ENCODE measurements at regions not wholly inside any gene's neighbourhood (a gene's known extent, or its start where the extent isn't known, plus 50 kb on each side); places are given as distances from the start of the nearest gene placed in this dataset.

- H3K27ac ChIP-seq = no peak overlapping the region
- H3K4me1 ChIP-seq = no peaks in the 10 kb centered on the region
- no peak overlapping the region for H3K9ac ChIP-seq
- H3K79me2 ChIP-seq = no peaks in the 10 kb centered on the region
- no peak overlapping the region for H3K4me2 ChIP-seq (ENCODE audit: low read length)
- H3K36me3 ChIP-seq (ENCODE audit: control insufficient read depth, insufficient read depth, low read length) = no peaks in the 10 kb centered on the region
- no peak overlapping the region for H3K4me3 ChIP-seq (ENCODE audit: low read depth, low read length)
- no peaks in the 10 kb centered on the region for H3K9me3 ChIP-seq (ENCODE audit: control insufficient read depth, low read length)
- TF ChIP-seq, protein P1, sequence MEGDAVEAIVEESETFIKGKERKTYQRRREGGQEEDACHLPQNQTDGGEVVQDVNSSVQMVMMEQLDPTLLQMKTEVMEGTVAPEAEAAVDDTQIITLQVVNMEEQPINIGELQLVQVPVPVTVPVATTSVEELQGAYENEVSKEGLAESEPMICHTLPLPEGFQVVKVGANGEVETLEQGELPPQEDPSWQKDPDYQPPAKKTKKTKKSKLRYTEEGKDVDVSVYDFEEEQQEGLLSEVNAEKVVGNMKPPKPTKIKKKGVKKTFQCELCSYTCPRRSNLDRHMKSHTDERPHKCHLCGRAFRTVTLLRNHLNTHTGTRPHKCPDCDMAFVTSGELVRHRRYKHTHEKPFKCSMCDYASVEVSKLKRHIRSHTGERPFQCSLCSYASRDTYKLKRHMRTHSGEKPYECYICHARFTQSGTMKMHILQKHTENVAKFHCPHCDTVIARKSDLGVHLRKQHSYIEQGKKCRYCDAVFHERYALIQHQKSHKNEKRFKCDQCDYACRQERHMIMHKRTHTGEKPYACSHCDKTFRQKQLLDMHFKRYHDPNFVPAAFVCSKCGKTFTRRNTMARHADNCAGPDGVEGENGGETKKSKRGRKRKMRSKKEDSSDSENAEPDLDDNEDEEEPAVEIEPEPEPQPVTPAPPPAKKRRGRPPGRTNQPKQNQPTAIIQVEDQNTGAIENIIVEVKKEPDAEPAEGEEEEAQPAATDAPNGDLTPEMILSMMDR (IDR thresholded peaks at IDR 0.05) = no peak
- H3K27me3 ChIP-seq (ENCODE audit: control insufficient read depth, insufficient read depth, low read length) = no peaks in the 10 kb centered on the region
- no peak overlapping the region for H2AFZ ChIP-seq
Observed at GRCh38 chr2:199697469-199697868, 153.5 kb downstream of the FTCDNL1 start.

DNA sequence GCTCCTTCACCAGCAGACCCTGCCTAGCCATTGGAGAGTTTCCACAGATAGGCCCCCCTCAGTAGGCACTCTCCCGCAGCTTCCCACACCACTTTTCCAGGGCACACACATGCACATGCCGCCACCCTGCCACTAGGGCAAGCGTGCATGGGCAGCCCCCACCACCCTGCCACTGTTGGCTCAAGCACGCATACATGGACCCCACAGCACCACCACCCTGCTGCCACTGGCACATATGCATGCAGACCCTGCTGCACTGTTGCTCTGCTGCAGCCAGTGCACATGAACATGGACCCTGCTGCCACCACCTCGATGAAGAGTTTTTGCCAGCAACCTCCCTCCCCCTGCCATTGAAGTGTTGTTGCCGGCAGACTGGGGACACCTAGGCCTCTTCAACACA lies 154.9 kb downstream of the FTCDNL1 start:
- TF ChIP-seq, protein P1 (IDR thresholded peaks at IDR 0.05) = no peak
- H3K9ac ChIP-seq = no peak overlapping the region
- no peaks in the 10 kb centered on the region for H3K27me3 ChIP-seq (ENCODE audit: control insufficient read depth, insufficient read depth, low read length)
- no peaks in the 10 kb centered on the region for H3K9me3 ChIP-seq (ENCODE audit: control insufficient read depth, low read length)
- no peak overlapping the region for H2AFZ ChIP-seq
- no peak overlapping the region for H3K4me2 ChIP-seq (ENCODE audit: low read length)
- no peak overlapping the region for H3K27ac ChIP-seq
- H3K4me3 ChIP-seq (ENCODE audit: low read depth, low read length) = no peak overlapping the region
- no peaks in the 10 kb centered on the region for H3K36me3 ChIP-seq (ENCODE audit: control insufficient read depth, insufficient read depth, low read length)
- no peaks in the 10 kb centered on the region for H3K79me2 ChIP-seq
- no peaks in the 10 kb centered on the region for H3K4me1 ChIP-seq

GRCh38 chr2:199693861-199694260 lies 157.1 kb downstream of the FTCDNL1 start:
- Histone ChIP-seq H3K79me2 (no peaks in the 10 kb centered on the region), H3K4me3 (ENCODE audit: low read depth, low read length) (no peak overlapping the region), H3K9me3 (ENCODE audit: control insufficient read depth, low read length) (no peaks in the 10 kb centered on the region), H3K4me1 (no peaks in the 10 kb centered on the region), H2AFZ (no peak overlapping the region), H3K9ac (no peak overlapping the region), H3K27ac (no peak overlapping the region), H3K36me3 (ENCODE audit: control insufficient read depth, insufficient read depth, low read length) (no peaks in the 10 kb centered on the region), H3K27me3 (ENCODE audit: control insufficient read depth, insufficient read depth, low read length) (no peaks in the 10 kb centered on the region), H3K4me2 (ENCODE audit: low read length) (no peak overlapping the region)
- TF ChIP-seq, protein P1 (IDR thresholded peaks at IDR 0.05) = no peak

DNA sequence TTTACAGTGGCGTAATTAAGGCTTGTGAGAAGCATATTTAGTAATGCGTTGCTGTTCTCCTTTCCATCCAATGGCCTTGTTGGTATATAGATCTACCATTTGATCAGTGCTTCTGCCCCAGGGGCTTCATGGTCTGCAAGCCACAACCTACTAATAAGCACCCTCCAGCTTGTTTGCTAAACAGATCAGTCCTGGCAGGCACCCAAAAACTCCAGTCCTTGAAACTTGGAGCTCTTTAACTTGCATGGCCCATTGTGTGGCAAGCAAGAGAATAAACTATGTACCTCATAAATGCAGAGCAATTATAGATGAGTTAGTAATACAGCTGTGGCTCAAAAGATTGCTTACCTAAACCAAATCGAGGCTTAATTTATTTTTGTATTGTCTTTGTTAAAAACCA lies 158.5 kb downstream of the FTCDNL1 start:
- Histone ChIP-seq H3K4me1 (no peaks in the 10 kb centered on the region), H3K4me2 (ENCODE audit: low read length) (no peak overlapping the region), H3K9ac (no peak overlapping the region), H2AFZ (no peak overlapping the region), H3K9me3 (ENCODE audit: control insufficient read depth, low read length) (no peaks in the 10 kb centered on the region), H3K4me3 (ENCODE audit: low read depth, low read length) (no peak overlapping the region), H3K79me2 (no peaks in the 10 kb centered on the region), H3K27me3 (ENCODE audit: control insufficient read depth, insufficient read depth, low read length) (no peaks in the 10 kb centered on the region), H3K27ac (no peak overlapping the region), H3K36me3 (ENCODE audit: control insufficient read depth, insufficient read depth, low read length) (no peaks in the 10 kb centered on the region)
- TF ChIP-seq, protein P1 (IDR thresholded peaks at IDR 0.05) = no peak

- Histone ChIP-seq H3K4me2 (ENCODE audit: low read length) (no peak overlapping the region), H3K9me3 (ENCODE audit: control insufficient read depth, low read length) (no peaks in the 10 kb centered on the region), H2AFZ (no peak overlapping the region), H3K4me1 (no peaks in the 10 kb centered on the region), H3K27ac (no peak overlapping the region), H3K4me3 (ENCODE audit: low read depth, low read length) (no peak overlapping the region), H3K36me3 (ENCODE audit: control insufficient read depth, insufficient read depth, low read length) (no peaks in the 10 kb centered on the region), H3K79me2 (no peaks in the 10 kb centered on the region), H3K27me3 (ENCODE audit: control insufficient read depth, insufficient read depth, low read length) (no peaks in the 10 kb centered on the region), H3K9ac (no peak overlapping the region)
- TF ChIP-seq, protein P1 (IDR thresholded peaks at IDR 0.05) = no peak
Observed at GRCh38 chr2:199690225-199690624, 160.8 kb downstream of the FTCDNL1 start.

Measured in parathyroid adenoma (tissue), 2 donors.